GM19397 (cell line): ENCODE measurements at regions not wholly inside any gene's neighbourhood (a gene's known extent, or its start where the extent isn't known, plus 50 kb on each side); places are given as distances from the start of the nearest gene placed in this dataset.

Experiments
- ATAC-seq: cut with Tn5 transposase; IDR thresholded peaks from one replicate; pipeline ENCODE4 v1.9.1; 2021; ENCODE audit warnings: mild to moderate bottlenecking, moderate library complexity; ENCODE audit not compliant: unreplicated experiment

- no peak for ATAC-seq
Observed at GRCh38 chr14:101116486-101117130, 213.1 kb upstream of the RTL1 start.

- ATAC-seq = no peak
Observed at GRCh38 chr14:101117543-101117942, 214.0 kb upstream of the RTL1 start.

GRCh38 chr14:101118233-101118632, 214.7 kb upstream of the RTL1 start:
- no peak for ATAC-seq

- ATAC-seq = no peak
Observed at GRCh38 chr14:101118746-101119591, 215.4 kb upstream of the RTL1 start.

GRCh38 chr14:101119830-101120571, 216.5 kb upstream of the RTL1 start:
- ATAC-seq = no peak

- no peak for ATAC-seq
Observed at GRCh38 chr14:101120641-101121507, 217.4 kb upstream of the RTL1 start.

- ATAC-seq = no peak
Observed at GRCh38 chr14:101121508-101122139, 218.1 kb upstream of the RTL1 start.

- ATAC-seq = no peak
Observed at GRCh38 chr14:101122237-101123141, 219.0 kb upstream of the RTL1 start.

- no peak for ATAC-seq
Observed at GRCh38 chr14:101123618-101124510, 220.3 kb upstream of the RTL1 start.

- ATAC-seq = no peak
Observed at GRCh38 chr14:101124815-101125214, 221.3 kb upstream of the RTL1 start.

GRCh38 chr14:101125313-101125712, 221.8 kb upstream of the RTL1 start:
- ATAC-seq = no peak

- no peak for ATAC-seq
Observed at GRCh38 chr14:101125719-101126651, 222.5 kb upstream of the RTL1 start.

- no peak for ATAC-seq
Observed at GRCh38 chr14:101126731-101127130, 223.2 kb upstream of the RTL1 start.

GRCh38 chr14:101127224-101127623, 223.7 kb upstream of the RTL1 start:
- ATAC-seq = no peak

- no peak for ATAC-seq
Observed at GRCh38 chr14:101128478-101129321, 225.2 kb upstream of the RTL1 start.

- ATAC-seq = no peak
Observed at GRCh38 chr14:101129521-101130167, 226.1 kb upstream of the RTL1 start.
